Activated naive CD8-positive, alpha-beta T cell treated with anti-CD3 and anti-CD28 coated beads, Interleukin-2, amount 50 U/mL, for 24 hours (primary cell): ENCODE measurements at regions not wholly inside any gene's neighbourhood (a gene's known extent, or its start where the extent isn't known, plus 50 kb on each side); places are given as distances from the start of the nearest gene placed in this dataset.
"Not testable (repeated sequence)": the region's sequence is repeated elsewhere in the genome, so short reads cannot be mapped to it uniquely, and the experiment has no call there.

Source experiments
- ATAC-seq: fragments of 150-1000 bp; cut with Tn5 transposase; one replicate; pipeline ENCODE4 v1.10.0; 2021
- DNase-seq: peaks from one replicate; pipeline ENCODE4 v3.0.0; 2021
- H3K27ac Mint-ChIP-seq: one replicate; pipeline ENCODE4 v1.8.0; 2021; ENCODE audit warnings: mild to moderate bottlenecking, mixed read lengths
- H3K27me3 Mint-ChIP-seq: one replicate; pipeline ENCODE4 v1.8.0; 2021; ENCODE audit warnings: mixed read lengths
- H3K36me3 Mint-ChIP-seq: one replicate; pipeline ENCODE4 v1.8.0; 2021; ENCODE audit warnings: low read depth, mixed read lengths
- H3K4me1 Mint-ChIP-seq: one replicate; pipeline ENCODE4 v1.8.0; 2021; ENCODE audit warnings: mixed read lengths
- H3K4me3 Mint-ChIP-seq: one replicate; pipeline ENCODE4 v1.8.0; 2021; ENCODE audit warnings: mild to moderate bottlenecking, moderate library complexity, mixed read lengths
- H3K9me3 Mint-ChIP-seq: one replicate; pipeline ENCODE4 v1.8.0; 2021; ENCODE audit warnings: mixed read lengths

- H3K9me3 Mint-ChIP-seq, H3K4me1 Mint-ChIP-seq, ATAC-seq, H3K4me3 Mint-ChIP-seq, H3K27me3 Mint-ChIP-seq, DNase-seq, H3K27ac Mint-ChIP-seq, H3K36me3 Mint-ChIP-seq: not testable (repeated sequence)
Measured at GRCh38 chrY:17511984-17512383, 368.0 kb downstream of the CDY2B start.

GRCh38 chrY:17511476-17511875 lies 368.5 kb downstream of the CDY2B start:
- H3K27me3 Mint-ChIP-seq, H3K27ac Mint-ChIP-seq, DNase-seq, ATAC-seq, H3K36me3 Mint-ChIP-seq, H3K9me3 Mint-ChIP-seq, H3K4me1 Mint-ChIP-seq, H3K4me3 Mint-ChIP-seq: not testable (repeated sequence)

GRCh38 chrY:17505834-17506233 lies 374.2 kb downstream of the CDY2B start:
- H3K4me3 Mint-ChIP-seq, H3K36me3 Mint-ChIP-seq, ATAC-seq, H3K4me1 Mint-ChIP-seq, H3K27me3 Mint-ChIP-seq, DNase-seq, H3K9me3 Mint-ChIP-seq, H3K27ac Mint-ChIP-seq: not testable (repeated sequence)

GRCh38 chrY:17484763-17485162 lies 395.3 kb downstream of the CDY2B start:
- not testable (repeated sequence) for ATAC-seq, H3K9me3 Mint-ChIP-seq, H3K36me3 Mint-ChIP-seq, H3K27ac Mint-ChIP-seq, DNase-seq, H3K4me3 Mint-ChIP-seq, H3K27me3 Mint-ChIP-seq, H3K4me1 Mint-ChIP-seq

- H3K36me3 Mint-ChIP-seq, H3K27me3 Mint-ChIP-seq, H3K4me1 Mint-ChIP-seq, H3K4me3 Mint-ChIP-seq, DNase-seq, ATAC-seq, H3K27ac Mint-ChIP-seq, H3K9me3 Mint-ChIP-seq: not testable (repeated sequence)
Measured at GRCh38 chrY:17484157-17484556, 395.9 kb downstream of the CDY2B start.

GRCh38 chrY:17481389-17482022 lies 398.5 kb downstream of the CDY2B start:
- H3K27me3 Mint-ChIP-seq, H3K4me1 Mint-ChIP-seq, H3K4me3 Mint-ChIP-seq, H3K36me3 Mint-ChIP-seq, H3K27ac Mint-ChIP-seq, ATAC-seq, DNase-seq, H3K9me3 Mint-ChIP-seq: not testable (repeated sequence)

GRCh38 chrY:17472068-17472467 lies 408.0 kb downstream of the CDY2B start:
- H3K4me3 Mint-ChIP-seq, H3K36me3 Mint-ChIP-seq, H3K4me1 Mint-ChIP-seq, H3K27ac Mint-ChIP-seq, H3K27me3 Mint-ChIP-seq, DNase-seq, H3K9me3 Mint-ChIP-seq, ATAC-seq: not testable (repeated sequence)

- not testable (repeated sequence) for H3K4me3 Mint-ChIP-seq, ATAC-seq
Measured at GRCh38 chrY:17459753-17460152, 420.3 kb downstream of the CDY2B start.

GRCh38 chrY:17430570-17431166 lies 449.4 kb downstream of the CDY2B start:
- no peaks in the 10 kb centered on the region for H3K27me3 Mint-ChIP-seq
- no peaks in the 10 kb centered on the region for H3K4me1 Mint-ChIP-seq
- peak; percentile 1 for DNase-seq
- no peak overlapping the region for H3K4me3 Mint-ChIP-seq
- no peaks in the 10 kb centered on the region for H3K9me3 Mint-ChIP-seq
- H3K36me3 Mint-ChIP-seq = no peaks in the 10 kb centered on the region
- H3K27ac Mint-ChIP-seq = no peak overlapping the region
- no peak for ATAC-seq

More at GRCh38 chrY:17459753-17460152, 420.3 kb downstream of the CDY2B start:
- not testable (repeated sequence) for H3K27ac Mint-ChIP-seq, H3K4me1 Mint-ChIP-seq, H3K27me3 Mint-ChIP-seq, H3K36me3 Mint-ChIP-seq, H3K9me3 Mint-ChIP-seq, DNase-seq

- Mint-ChIP-seq H3K4me1 (no peaks in the 10 kb centered on the region), H3K36me3 (no peaks in the 10 kb centered on the region), H3K9me3 (no peaks in the 10 kb centered on the region), H3K4me3 (no peak overlapping the region), H3K27me3 (no peaks in the 10 kb centered on the region), H3K27ac (no peak overlapping the region)
- DNase-seq (no peak), ATAC-seq (no peak)
Measured at GRCh38 chrY:17398336-17399072, 481.5 kb downstream of the CDY2B start.

- Mint-ChIP-seq H3K27me3 (no peaks in the 10 kb centered on the region), H3K4me3 (no peak overlapping the region), H3K36me3 (no peaks in the 10 kb centered on the region), H3K27ac (no peak overlapping the region), H3K9me3 (no peaks in the 10 kb centered on the region), H3K4me1 (no peaks in the 10 kb centered on the region)
- ATAC-seq = no peak
- no peak for DNase-seq
Measured at GRCh38 chrY:17397659-17398058, 482.4 kb downstream of the CDY2B start.

- Mint-ChIP-seq H3K4me1 (no peaks in the 10 kb centered on the region), H3K27ac (no peak overlapping the region)
Measured at GRCh38 chrY:17381431-17382070, 498.5 kb downstream of the CDY2B start.

GRCh38 chrY:17378326-17378725 lies 501.7 kb downstream of the CDY2B start:
- Mint-ChIP-seq H3K36me3 (no peaks in the 10 kb centered on the region), H3K27me3 (no peaks in the 10 kb centered on the region), H3K27ac (no peak overlapping the region), H3K4me3 (no peak overlapping the region), H3K9me3 (no peaks in the 10 kb centered on the region), H3K4me1 (no peaks in the 10 kb centered on the region)
- ATAC-seq (no peak), DNase-seq (no peak)

More at GRCh38 chrY:17381431-17382070, 498.5 kb downstream of the CDY2B start:
- no peak overlapping the region for H3K4me3 Mint-ChIP-seq
- ATAC-seq (no peak), DNase-seq (no peak)
- H3K36me3 Mint-ChIP-seq = no peaks in the 10 kb centered on the region
- H3K9me3 Mint-ChIP-seq = no peaks in the 10 kb centered on the region
- H3K27me3 Mint-ChIP-seq = no peaks in the 10 kb centered on the region

GRCh38 chrY:17368413-17368812 lies 511.6 kb downstream of the CDY2B start:
- no peak for DNase-seq
- no peak for ATAC-seq
- no peak overlapping the region for H3K27ac Mint-ChIP-seq
- H3K4me1 Mint-ChIP-seq = no peaks in the 10 kb centered on the region
- no peak overlapping the region for H3K4me3 Mint-ChIP-seq
- H3K27me3 Mint-ChIP-seq = no peaks in the 10 kb centered on the region
- H3K36me3 Mint-ChIP-seq = no peaks in the 10 kb centered on the region
- H3K9me3 Mint-ChIP-seq = no peaks in the 10 kb centered on the region

GRCh38 chrY:17366400-17366799 lies 513.6 kb downstream of the CDY2B start:
- Mint-ChIP-seq H3K36me3 (no peaks in the 10 kb centered on the region), H3K27ac (no peak overlapping the region), H3K4me3 (no peak overlapping the region), H3K4me1 (no peaks in the 10 kb centered on the region), H3K9me3 (no peaks in the 10 kb centered on the region), H3K27me3 (no peaks in the 10 kb centered on the region)
- ATAC-seq = no peak
- no peak for DNase-seq
